OCI-LY7 (cell line): ENCODE measurements at regions not wholly inside any gene's neighbourhood (a gene's known extent, or its start where the extent isn't known, plus 50 kb on each side); places are given as distances from the start of the nearest gene placed in this dataset.

ENCODE experiments used
- BruUV-seq: library from RNA; stranded (reverse); fragments of 400-500 nt; replicated peaks from 2 replicates; lab custom pipeline; 2021; lab: Mats Ljungman, UMichigan
- CTCF ChIA-PET: fragments of 300-600 bp; sonication (Branson Sonifier 250); formaldehyde crosslinking; loops from one replicate; lab custom pipeline; 2022; ENCODE audit warnings: antibody characterized with exemption; ENCODE audit not compliant: unreplicated experiment; lab: Charles Lee
- POLR2A ChIA-PET: fragments of 300-600 bp; sonication (Branson Sonifier 250); formaldehyde crosslinking; loops from one replicate; lab custom pipeline; 2022; ENCODE audit warnings: antibody characterized with exemption; lab: Charles Lee
- DNase-seq: peaks from one replicate; pipeline ENCODE4 v3.0.0-alpha.2; 2015; ENCODE audit warnings: low spot score
- H2AFZ ChIP-seq: fragments of 200-600 bp; sonication (generic), shearing (Covaris generic); 2 replicates; pipeline ENCODE4 v1.6.1; 2014; ENCODE audit warnings: mild to moderate bottlenecking, antibody characterized with exemption, low read length, moderate library complexity
- H3K27ac ChIP-seq: fragments of 200-600 bp; sonication (generic); 2 replicates; pipeline ENCODE4 v1.5.1; 2014; ENCODE audit warnings: mixed run types, low read depth, mild to moderate bottlenecking, moderate library complexity, low read length, inconsistent platforms; ENCODE audit not compliant: poor library complexity, severe bottlenecking
- H3K36me3 ChIP-seq: fragments of 200-600 bp; sonication (generic); 2 replicates; pipeline ENCODE4 v1.6.1; 2014; ENCODE audit warnings: mild to moderate bottlenecking, antibody characterized with exemption, low read length, moderate library complexity, mixed read lengths; ENCODE audit not compliant: insufficient read depth
- H3K4me1 ChIP-seq: fragments of 200-600 bp; sonication (generic); 2 replicates; pipeline ENCODE4 v1.5.1; 2014; ENCODE audit warnings: mild to moderate bottlenecking, low read length; ENCODE audit not compliant: insufficient read depth, poor library complexity, severe bottlenecking
- H3K4me2 ChIP-seq: fragments of 200-600 bp; sonication (generic); 2 replicates; pipeline ENCODE4 v1.6.1; 2014; ENCODE audit warnings: mild to moderate bottlenecking, low read length
- H3K4me3 ChIP-seq: fragments of 200-600 bp; sonication (generic); 2 replicates; pipeline ENCODE4 v1.5.1; 2014; ENCODE audit warnings: mild to moderate bottlenecking, low read depth, low read length; ENCODE audit not compliant: poor library complexity, severe bottlenecking
- H3K79me2 ChIP-seq: fragments of 200-600 bp; sonication (generic); 2 replicates; pipeline ENCODE4 v1.6.1; 2016; ENCODE audit warnings: low read depth, mild to moderate bottlenecking, low read length, moderate library complexity, mixed read lengths; ENCODE audit not compliant: insufficient read depth
- H3K9me2 ChIP-seq: fragments of 200-600 bp; sonication (generic); 2 replicates; pipeline ENCODE4 v1.6.1; 2016; ENCODE audit warnings: mild to moderate bottlenecking, low read length, mixed read lengths; ENCODE audit not compliant: insufficient read depth
- H3K9me3 ChIP-seq: fragments of 200-600 bp; sonication (generic); 2 replicates; pipeline ENCODE4 v1.6.1; 2014; ENCODE audit warnings: mild to moderate bottlenecking, mixed run types, low read length, mixed read lengths
- H4K20me1 ChIP-seq: fragments of 200-600 bp; sonication (generic); 2 replicates; pipeline ENCODE4 v1.6.1; 2014; ENCODE audit warnings: mild to moderate bottlenecking, antibody characterized with exemption, low read length, moderate library complexity, mixed read lengths; ENCODE audit not compliant: insufficient read depth
- CTCF ChIP-seq: fragments of 200-600 bp; sonication (generic); conservative IDR thresholded peaks from 2 replicates; pipeline ENCODE4 v1.5.1; 2014; ENCODE audit warnings: mild to moderate bottlenecking, antibody characterized with exemption, low read length, moderate library complexity, mixed read lengths
- EZH2phosphoT487 ChIP-seq: fragments of 200-600 bp; sonication (generic); IDR thresholded peaks from 2 replicates; pipeline ENCODE4 v1.6.1; 2018; ENCODE audit warnings: low read depth, borderline replicate concordance, mild to moderate bottlenecking, mixed run types, antibody characterized with exemption, low read length, moderate library complexity, mixed read lengths
- intact Hi-C: fragments of 100-400 bp; cut with micrococcal nuclease; formaldehyde crosslinking; loops from one replicate; pipeline ENCODE4 v1.10.0; 2022; ENCODE audit not compliant: unreplicated experiment

- Histone ChIP-seq H3K4me1 (no peaks in the 10 kb centered on the region), H3K27ac (no peak overlapping the region), H3K36me3 (no peaks in the 10 kb centered on the region), H2AFZ (no peak overlapping the region), H3K4me3 (no peak overlapping the region), H4K20me1 (no peaks in the 10 kb centered on the region), H3K79me2 (no peaks in the 10 kb centered on the region), H3K4me2 (no peak overlapping the region), H3K9me2 (no peaks in the 10 kb centered on the region), H3K9me3 (no peaks in the 10 kb centered on the region)
- no peak for DNase-seq
- no TSS peak for BruUV-seq
- CTCF ChIA-PET, result no interaction called here
- POLR2A ChIA-PET, result interaction anchor here (1.2 kb wide), 1 partner anchor 14 kb away, joined by 4 read pairs; no protein-coding TSS in a partner anchor
- TF ChIP-seq EZH2phosphoT487 (no peak), CTCF (no peak)
- intact Hi-C loops, result no loop called here
Measured at GRCh38 chr4:14269824-14270223, 642.3 kb upstream of the BOD1L1 start.

- no TSS peak for BruUV-seq
- CTCF ChIA-PET, result no interaction called here
- no peaks in the 10 kb centered on the region for H3K79me2 ChIP-seq
Measured at GRCh38 chr4:14272206-14272605, 644.7 kb upstream of the BOD1L1 start.

GRCh38 chr4:14277505-14277904 lies 650.0 kb upstream of the BOD1L1 start:
- no peak overlapping the region for H3K27ac ChIP-seq
- H3K9me3 ChIP-seq, result no peaks in the 10 kb centered on the region
- H3K36me3 ChIP-seq, result no peaks in the 10 kb centered on the region
- H3K9me2 ChIP-seq, result no peaks in the 10 kb centered on the region
- CTCF ChIA-PET, result no interaction called here
- no peaks in the 10 kb centered on the region for H4K20me1 ChIP-seq
- no TSS peak for BruUV-seq
- H3K4me1 ChIP-seq, result no peaks in the 10 kb centered on the region
- no peaks in the 10 kb centered on the region for H3K79me2 ChIP-seq
- H3K4me3 ChIP-seq, result no peak overlapping the region
- TF ChIP-seq CTCF, result no peak
- no peak for TF ChIP-seq EZH2phosphoT487
- POLR2A ChIA-PET, result no interaction called here
- intact Hi-C loops, result no loop called here
- H3K4me2 ChIP-seq, result no peak overlapping the region
- H2AFZ ChIP-seq, result no peak overlapping the region
- DNase-seq, result no peak

More at GRCh38 chr4:14272206-14272605, 644.7 kb upstream of the BOD1L1 start:
- TF ChIP-seq EZH2phosphoT487 (no peak), CTCF (no peak)
- POLR2A ChIA-PET, result no interaction called here
- intact Hi-C loops, result no loop called here
- DNase-seq, result no peak
- Histone ChIP-seq H3K27ac (no peak overlapping the region), H3K9me3 (no peaks in the 10 kb centered on the region), H3K4me3 (no peak overlapping the region), H3K9me2 (no peaks in the 10 kb centered on the region), H3K4me2 (no peak overlapping the region), H3K36me3 (no peaks in the 10 kb centered on the region), H4K20me1 (no peaks in the 10 kb centered on the region), H2AFZ (no peak overlapping the region), H3K4me1 (no peaks in the 10 kb centered on the region)
